IPS-NIHi7 (cell line): ENCODE measurements at regions not wholly inside any gene's neighbourhood (a gene's known extent, or its start where the extent isn't known, plus 50 kb on each side); places are given as distances from the start of the nearest gene placed in this dataset.
A peak's percentile ranks its signal among the peaks of the same experiment; 100 is the strongest.
"Not testable (repeated sequence)": the region's sequence is repeated elsewhere in the genome, so short reads cannot be mapped to it uniquely, and the experiment has no call there.

Experiments
- DNase-seq: peaks from one replicate; pipeline ENCODE4 v3.0.0; 2012; ENCODE audit warnings: mixed read lengths; ENCODE audit errors: extremely low spot score

DNA sequence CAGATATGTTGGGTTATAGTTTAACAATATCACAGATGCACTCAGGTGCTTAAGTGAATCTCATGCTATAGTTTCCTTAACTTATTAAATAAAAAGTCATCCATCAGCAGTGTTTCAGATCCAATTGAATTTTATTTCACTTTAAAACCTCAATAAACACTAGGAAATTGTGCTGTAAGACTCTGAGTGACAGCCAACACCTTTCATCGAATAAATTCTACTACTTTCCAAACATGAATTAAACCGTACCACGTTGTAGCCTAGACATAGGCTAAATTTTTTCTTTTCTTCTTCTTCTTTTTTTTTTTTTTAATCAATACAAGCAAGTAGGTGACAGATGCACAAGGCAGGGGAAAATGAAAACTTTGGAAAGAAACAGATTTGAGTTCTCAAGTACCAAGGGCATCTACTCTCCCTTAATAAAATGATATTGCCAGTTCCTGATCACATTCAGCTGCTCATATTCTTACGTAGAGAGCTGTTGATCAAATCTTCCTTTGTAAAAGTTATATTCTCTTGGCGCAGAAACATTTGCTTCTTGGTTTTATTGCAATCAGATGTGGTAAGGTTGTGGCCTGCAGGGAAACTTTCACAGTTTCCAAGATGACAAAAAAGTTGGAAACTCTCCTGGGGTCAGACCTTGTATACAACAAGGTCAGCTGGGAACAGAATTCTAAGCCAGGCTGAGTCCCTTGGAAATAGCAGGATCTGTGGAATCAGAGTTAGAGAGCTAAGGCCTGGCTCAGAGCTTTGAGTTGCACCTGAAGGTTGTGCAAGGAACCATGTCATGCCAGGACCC is 147.7 kb downstream of the CD47 start:
- DNase-seq, result no peak

DNA sequence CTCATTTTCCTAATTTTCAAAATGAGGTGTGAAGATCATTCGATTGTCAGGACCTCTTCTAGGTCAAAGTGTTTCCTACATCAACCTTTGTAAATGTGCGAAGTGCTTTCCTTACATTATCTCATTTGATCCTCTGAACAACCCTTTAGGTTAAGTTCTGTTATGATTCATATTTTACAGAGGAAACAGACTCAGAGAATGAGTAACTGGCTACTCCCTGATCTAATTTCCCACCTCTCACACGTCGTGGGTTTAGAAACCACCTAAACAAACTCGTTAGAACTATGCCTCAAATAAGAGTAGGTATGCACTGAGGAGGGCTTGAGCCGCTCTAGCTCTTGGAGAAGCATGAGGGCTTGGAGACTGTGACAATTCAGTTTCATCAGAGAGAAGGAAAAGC is 148.6 kb downstream of the CD47 start:
- DNase-seq, result no peak

DNA sequence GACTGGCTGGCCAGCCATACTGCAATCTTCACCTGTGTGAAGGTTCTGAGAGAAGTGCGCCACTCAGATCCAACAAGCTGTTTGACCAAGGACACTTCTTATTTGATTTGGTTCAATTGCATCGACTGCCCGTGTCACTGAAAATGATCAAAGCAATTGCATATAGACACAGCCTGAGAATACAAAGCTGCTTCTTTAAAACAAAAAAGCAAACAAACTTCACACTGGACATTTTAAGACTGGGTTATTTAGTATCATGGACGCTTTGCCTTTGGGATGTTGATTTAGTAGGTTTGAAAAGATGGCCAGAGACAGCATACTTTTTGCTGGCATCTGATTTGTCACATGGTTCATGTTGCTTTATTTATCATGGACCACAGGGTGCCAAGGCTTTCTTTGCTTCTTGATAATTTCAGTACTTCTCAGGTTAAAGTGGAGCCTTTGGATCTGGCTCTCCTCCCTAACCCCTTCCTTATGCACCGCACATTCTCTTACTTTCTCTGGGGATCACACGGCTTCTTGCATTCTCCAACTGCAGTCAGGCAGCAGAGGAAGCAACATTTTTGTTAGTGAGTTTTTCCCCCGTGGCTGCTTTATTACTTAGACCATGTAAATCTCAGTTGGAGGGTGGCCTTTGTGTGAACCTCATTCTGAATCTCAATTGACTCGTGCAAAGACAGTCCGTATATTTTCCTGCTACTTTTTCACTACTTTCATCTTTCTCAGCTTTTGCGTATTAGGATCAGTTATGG is 151.0 kb downstream of the CD47 start:
- DNase-seq, result no peak

- peak; percentile 46 for DNase-seq
Measured at GRCh38 chr3:107938143-107938542, 152.7 kb downstream of the CD47 start.

DNA sequence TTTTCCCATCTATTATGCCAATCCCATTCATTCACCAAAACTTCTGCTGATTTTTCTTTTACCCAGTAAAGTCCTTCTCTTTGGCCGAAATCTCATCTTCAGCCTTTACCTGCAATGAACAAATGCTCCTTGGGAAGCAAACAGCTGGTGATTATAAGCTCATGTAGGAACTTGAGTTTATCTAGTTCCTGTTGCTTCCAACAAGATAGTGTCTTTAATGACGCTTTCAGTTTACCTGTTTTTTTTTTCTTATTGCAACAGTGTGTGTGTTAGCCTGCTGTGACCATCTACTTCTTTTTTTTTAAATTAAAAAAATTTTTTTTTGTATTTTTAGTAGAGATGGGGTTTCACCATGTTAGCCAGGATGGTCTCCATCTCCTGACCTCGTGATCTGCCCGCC is 156.0 kb downstream of the CD47 start:
- no peak for DNase-seq

DNA sequence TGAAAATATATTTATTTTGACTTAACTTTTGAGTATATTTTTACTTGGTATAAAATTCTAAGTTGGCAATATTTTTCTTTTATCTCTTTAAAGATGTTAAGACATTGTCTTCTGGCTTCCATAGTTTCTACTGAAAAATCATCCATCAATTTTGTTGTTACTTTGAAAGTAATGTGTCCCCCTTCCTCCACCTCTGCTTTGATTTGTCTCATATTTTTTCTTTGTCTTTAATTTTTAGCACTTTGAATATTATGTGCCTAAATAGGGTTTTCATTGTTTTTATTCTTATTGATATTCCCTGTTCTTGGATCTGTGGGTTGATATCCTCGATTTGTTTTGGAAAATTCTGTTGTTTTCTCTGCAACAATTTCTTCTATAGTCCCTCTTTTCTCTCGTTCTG is 157.4 kb downstream of the CD47 start:
- DNase-seq, result no peak

GRCh38 chr3:107931326-107931725 is 159.5 kb downstream of the CD47 start:
- no peak for DNase-seq

GRCh38 chr3:107929088-107929487 is 161.7 kb downstream of the CD47 start:
- DNase-seq, result no peak

DNA sequence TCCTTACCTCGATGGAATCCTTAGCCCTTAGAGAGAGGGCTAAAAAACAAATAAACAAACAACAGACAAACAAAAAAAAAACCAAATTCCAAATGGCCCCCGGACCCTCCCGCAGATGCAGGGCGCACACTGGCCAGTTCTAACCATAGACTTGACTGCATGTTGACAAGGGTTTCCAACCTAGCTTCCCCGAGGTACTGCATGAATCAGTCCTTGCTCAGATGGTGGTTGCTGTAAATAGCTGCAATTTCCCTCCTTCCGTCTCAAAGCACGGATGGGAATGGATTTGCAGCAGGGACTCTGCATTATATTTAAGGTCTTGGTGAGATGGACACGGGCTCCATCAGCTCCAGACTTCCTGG is 162.8 kb downstream of the CD47 start:
- DNase-seq, result peak; percentile 43

GRCh38 chr3:107927361-107928083 is 163.3 kb downstream of the CD47 start:
- peak; percentile 88 for DNase-seq

DNA sequence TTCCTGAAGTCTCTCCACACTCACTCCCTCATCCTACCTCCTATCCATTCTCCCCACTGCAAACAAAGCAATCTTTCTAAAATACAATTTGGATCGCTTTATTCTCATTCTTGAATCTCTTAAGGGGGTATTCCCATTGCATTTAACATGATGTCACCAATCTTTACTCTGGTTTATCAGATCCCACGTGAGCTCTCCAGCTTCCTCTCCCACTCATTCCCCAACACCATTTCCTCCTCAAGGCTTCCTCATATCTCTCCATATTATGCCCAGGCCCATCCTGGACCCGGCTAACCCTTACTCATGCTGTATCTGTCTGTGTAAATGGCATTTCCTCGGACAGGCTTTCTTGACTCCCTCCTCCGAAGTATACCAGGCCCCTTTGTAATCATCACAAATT is 165.0 kb downstream of the CD47 start:
- DNase-seq, result no peak

- no peak for DNase-seq
Measured at GRCh38 chr3:107921038-107921437, 169.8 kb downstream of the CD47 start.

GRCh38 chr3:107920538-107920937 is 170.3 kb downstream of the CD47 start:
- no peak for DNase-seq

GRCh38 chr3:107919239-107919638 is 171.6 kb downstream of the CD47 start:
- no peak for DNase-seq

DNA sequence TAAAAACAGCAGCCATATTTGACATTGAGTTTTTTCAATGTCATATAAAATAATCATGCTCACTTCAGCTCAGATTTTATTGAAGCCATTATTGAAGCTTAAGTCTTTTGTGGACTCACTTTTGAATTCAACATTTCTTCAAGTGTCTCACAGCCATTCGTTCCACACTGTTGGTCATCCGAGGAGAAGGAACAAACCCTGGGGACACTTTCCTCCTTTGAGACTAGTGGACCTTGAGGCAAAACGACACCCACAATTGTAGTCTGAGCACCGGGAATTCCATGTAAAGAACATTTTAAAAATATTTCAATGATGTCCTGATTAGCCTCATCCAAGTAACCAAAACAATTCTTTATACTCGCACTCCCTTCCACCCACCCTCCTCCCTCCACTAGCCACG is 174.7 kb downstream of the CD47 start:
- no peak for DNase-seq

GRCh38 chr3:107915706-107916105 is 175.1 kb downstream of the CD47 start:
- no peak for DNase-seq

GRCh38 chr3:107913701-107914100 is 177.1 kb downstream of the CD47 start:
- DNase-seq, result no peak

GRCh38 chr3:107911337-107912000 is 179.4 kb downstream of the CD47 start:
- no peak for DNase-seq

GRCh38 chr3:107910713-107911259 is 180.0 kb downstream of the CD47 start:
- DNase-seq, result no peak

GRCh38 chr3:107909583-107909982 is 181.2 kb downstream of the CD47 start:
- not testable (repeated sequence) for DNase-seq

- DNase-seq, result no peak
Measured at GRCh38 chr3:107907996-107908395, 182.8 kb downstream of the CD47 start.

DNA sequence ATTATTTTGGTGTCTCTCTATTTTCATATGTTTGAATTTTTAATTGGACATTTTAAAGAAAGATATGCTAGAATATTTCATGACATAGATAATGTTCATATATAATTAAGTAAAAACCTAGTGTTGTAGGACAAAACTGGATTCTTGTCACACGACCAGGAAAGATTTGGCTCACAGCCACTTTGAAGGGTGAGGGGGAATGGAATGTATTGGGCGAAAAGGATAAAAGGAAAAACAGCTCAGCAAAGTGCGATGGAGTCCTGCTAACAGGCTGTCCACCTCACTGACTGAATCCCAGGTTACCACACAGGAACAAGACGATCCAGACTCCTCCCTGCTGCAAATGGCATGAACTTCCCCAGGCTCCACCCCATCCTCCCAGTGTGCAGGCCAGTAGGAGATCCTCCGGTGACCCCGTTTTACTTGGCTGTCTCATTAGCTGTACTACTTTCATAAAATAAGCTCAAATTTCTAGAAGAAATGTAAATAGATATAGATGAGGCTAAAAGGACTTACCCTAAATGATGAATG is 186.2 kb downstream of the CD47 start:
- no peak for DNase-seq
